Gastrocnemius medialis (tissue), 4 donors: ENCODE measurements at regions not wholly inside any gene's neighbourhood (a gene's known extent, or its start where the extent isn't known, plus 50 kb on each side); places are given as distances from the start of the nearest gene placed in this dataset.

Experiments used
- POLR2A ChIP-seq, 2 donors: fragments of 450-650 bp; IDR thresholded peaks; one replicate each; pipeline ENCODE4 v1.6.1; 2017; ENCODE audit warnings: antibody characterized with exemption in 2 of 2, mild to moderate bottlenecking in 2 of 2, moderate library complexity in 2 of 2
- TF ChIP-seq, protein P1 (sequence below), 5 experiments: fragments of 450-650 bp in 3 of 5; fragments of 200-600 bp in 2 of 5; sonication (generic) in 2 of 5; IDR thresholded peaks in 4 of 5; conservative IDR thresholded peaks in 1 of 5; 1 replicate in 4 of 5; 2 replicates in 1 of 5; pipeline ENCODE4 v1.5.1; 2016 to 2019; ENCODE audit warnings: antibody characterized with exemption in 5 of 5, mild to moderate bottlenecking in 3 of 5, moderate library complexity in 3 of 5

DNA sequence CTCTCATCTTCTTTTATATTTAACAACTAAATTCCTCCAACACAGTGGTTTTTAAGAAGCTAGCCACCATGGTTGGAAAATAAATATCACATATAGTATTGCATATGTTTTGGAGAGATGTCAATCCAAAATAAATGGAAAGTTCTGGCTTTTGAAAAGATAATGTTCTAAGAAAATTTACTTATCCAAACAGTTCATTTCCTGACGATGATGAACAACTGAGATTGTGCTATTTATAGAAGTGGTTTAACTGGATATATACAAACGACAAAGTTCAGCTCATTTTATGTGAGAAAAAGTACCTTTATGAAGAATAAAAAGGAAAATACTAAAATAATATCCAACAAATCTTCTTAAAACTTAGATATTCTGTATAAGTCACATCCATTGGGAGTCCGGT, 174.7 kb downstream of the MZT1 start:
- no peak for TF ChIP-seq POLR2A (IDR thresholded peaks at IDR 0.05)
- TF ChIP-seq, protein P1, sequence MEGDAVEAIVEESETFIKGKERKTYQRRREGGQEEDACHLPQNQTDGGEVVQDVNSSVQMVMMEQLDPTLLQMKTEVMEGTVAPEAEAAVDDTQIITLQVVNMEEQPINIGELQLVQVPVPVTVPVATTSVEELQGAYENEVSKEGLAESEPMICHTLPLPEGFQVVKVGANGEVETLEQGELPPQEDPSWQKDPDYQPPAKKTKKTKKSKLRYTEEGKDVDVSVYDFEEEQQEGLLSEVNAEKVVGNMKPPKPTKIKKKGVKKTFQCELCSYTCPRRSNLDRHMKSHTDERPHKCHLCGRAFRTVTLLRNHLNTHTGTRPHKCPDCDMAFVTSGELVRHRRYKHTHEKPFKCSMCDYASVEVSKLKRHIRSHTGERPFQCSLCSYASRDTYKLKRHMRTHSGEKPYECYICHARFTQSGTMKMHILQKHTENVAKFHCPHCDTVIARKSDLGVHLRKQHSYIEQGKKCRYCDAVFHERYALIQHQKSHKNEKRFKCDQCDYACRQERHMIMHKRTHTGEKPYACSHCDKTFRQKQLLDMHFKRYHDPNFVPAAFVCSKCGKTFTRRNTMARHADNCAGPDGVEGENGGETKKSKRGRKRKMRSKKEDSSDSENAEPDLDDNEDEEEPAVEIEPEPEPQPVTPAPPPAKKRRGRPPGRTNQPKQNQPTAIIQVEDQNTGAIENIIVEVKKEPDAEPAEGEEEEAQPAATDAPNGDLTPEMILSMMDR (IDR thresholded peaks at IDR 0.05 in 4 of 5, conservative IDR thresholded peaks at IDR 0.05 in 1 of 5), result no peak
